ENCODE measurements at regions not wholly inside any gene's neighbourhood (a gene's known extent, or its start where the extent isn't known, plus 50 kb on each side); places are given as distances from the start of the nearest gene placed in this dataset.

DNA sequence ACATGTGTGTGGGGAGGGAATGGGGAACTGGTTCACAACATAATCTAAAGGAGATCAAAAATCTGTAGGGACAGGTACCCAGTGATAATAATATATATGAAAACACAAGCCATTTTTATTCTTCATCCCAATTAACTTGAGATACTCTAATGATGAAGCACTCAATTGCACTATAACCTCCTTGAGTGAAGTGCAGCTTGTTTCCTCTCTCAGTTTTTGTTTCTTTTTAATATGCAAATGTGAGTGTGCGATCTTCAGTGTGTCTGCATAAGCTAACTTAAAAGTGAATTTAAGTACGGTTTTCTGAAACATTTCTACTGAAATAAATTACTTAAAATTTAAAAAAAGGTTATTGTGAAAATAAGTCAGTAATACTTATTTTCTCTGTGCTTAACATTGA is 623.5 kb downstream of the CDH11 start:
- TF ChIP-seq, protein P1, sequence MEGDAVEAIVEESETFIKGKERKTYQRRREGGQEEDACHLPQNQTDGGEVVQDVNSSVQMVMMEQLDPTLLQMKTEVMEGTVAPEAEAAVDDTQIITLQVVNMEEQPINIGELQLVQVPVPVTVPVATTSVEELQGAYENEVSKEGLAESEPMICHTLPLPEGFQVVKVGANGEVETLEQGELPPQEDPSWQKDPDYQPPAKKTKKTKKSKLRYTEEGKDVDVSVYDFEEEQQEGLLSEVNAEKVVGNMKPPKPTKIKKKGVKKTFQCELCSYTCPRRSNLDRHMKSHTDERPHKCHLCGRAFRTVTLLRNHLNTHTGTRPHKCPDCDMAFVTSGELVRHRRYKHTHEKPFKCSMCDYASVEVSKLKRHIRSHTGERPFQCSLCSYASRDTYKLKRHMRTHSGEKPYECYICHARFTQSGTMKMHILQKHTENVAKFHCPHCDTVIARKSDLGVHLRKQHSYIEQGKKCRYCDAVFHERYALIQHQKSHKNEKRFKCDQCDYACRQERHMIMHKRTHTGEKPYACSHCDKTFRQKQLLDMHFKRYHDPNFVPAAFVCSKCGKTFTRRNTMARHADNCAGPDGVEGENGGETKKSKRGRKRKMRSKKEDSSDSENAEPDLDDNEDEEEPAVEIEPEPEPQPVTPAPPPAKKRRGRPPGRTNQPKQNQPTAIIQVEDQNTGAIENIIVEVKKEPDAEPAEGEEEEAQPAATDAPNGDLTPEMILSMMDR (IDR thresholded peaks at IDR 0.05; ENCODE audit: low read depth, low read length) = no peak
- H3K4me3 ChIP-seq (ENCODE audit: low read depth, low read length) = no peak overlapping the region
- in situ Hi-C loops (cut with HindIII; ENCODE audit: low sequenced_read_pairs) = no loop called here
- no peak for DNase-seq (ENCODE audit: low read depth, low spot score)

DNA sequence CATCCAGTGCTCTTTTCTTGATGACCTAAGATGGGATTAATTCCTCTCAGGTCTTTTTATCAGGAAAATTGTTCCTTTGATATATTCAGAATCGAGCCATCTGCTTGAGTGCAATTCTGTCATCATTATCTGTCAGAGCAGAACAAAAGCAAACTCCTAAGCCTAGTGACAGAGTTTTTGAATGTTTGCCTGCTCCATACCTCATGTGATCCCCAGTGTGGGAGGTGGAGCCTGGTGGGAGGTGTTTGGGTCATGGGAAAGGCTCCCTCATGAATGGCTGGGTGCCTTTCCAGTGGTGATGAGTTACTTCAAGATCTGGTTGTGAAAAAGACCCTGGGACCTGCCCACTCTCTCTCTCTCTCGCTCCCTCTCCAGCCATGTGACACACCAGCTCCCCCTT is 628.2 kb downstream of the CDH11 start:
- TF ChIP-seq, protein P1 (IDR thresholded peaks at IDR 0.05; ENCODE audit: low read depth, low read length) = no peak
- H3K4me3 ChIP-seq (ENCODE audit: low read depth, low read length) = no peak overlapping the region
- in situ Hi-C loops (cut with HindIII; ENCODE audit: low sequenced_read_pairs) = no loop called here
- DNase-seq (ENCODE audit: low read depth, low spot score) = no peak

DNA sequence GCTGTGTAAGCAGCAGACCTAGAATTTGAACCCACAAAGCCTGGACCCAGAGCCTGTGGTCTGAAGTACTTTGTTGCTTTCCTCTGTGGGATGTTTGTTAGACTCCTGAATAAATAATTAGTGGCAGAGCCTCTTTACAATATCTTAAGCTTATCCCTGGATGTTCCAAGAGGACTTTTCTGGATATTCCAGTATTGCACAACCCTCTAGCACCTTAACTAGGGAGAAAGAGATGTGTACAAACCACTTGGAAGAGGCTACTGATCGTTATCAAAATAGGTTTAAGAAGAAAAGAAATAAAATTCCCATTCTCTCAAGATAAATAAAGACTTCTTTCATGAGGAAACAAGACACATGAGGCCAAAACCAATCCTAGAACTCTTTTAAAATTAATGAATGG is 632.4 kb downstream of the CDH11 start:
- H3K4me3 ChIP-seq (ENCODE audit: low read depth, low read length) = no peak overlapping the region
- DNase-seq (ENCODE audit: low read depth, low spot score) = no peak
- TF ChIP-seq, protein P1 (IDR thresholded peaks at IDR 0.05; ENCODE audit: low read depth, low read length) = no peak
- in situ Hi-C loops (cut with HindIII; ENCODE audit: low sequenced_read_pairs) = no loop called here

DNA sequence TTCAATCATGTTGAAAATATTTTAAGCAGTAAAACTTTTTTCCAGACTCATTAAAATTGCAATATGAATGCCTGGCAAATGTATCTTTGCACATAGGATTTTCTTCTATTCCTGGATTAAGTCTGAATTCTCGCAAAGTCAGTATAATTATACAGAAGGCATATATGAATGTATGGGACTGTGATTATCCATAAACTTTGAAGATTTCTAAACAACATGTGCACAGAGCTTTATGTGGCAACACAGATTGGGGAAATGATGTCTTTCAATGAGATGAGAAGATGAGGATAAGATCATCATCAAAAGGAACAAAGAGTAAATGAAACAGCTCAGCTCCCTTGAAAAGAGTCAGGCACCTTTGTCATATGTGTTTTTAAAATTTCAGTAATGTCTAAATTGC is 635.3 kb downstream of the CDH11 start:
- in situ Hi-C loops (cut with HindIII; ENCODE audit: low sequenced_read_pairs) = no loop called here
- TF ChIP-seq, protein P1 (IDR thresholded peaks at IDR 0.05; ENCODE audit: low read depth, low read length) = no peak
- DNase-seq (ENCODE audit: low read depth, low spot score) = no peak
- H3K4me3 ChIP-seq (ENCODE audit: low read depth, low read length) = no peak overlapping the region

DNA sequence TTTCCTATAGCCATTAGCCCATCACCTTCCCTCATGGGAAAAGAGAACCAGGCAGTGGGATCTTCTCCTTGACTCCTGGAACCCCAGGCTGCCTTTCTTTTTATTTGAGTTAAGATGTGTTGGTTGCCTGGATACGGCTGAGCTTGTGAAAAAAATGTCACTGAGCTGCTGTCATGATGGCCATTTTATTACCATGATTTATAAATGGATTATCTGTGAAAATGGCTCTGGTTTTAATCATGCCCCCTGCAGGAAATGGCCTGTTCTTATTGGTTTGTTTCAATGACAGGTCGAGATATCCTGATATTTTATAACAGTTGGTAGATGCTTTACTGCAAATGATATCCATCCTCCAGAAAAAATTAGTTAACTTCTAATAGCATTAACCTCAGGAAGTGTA is 640.4 kb downstream of the CDH11 start:
- TF ChIP-seq, protein P1 (IDR thresholded peaks at IDR 0.05; ENCODE audit: low read depth, low read length) = no peak
- in situ Hi-C loops (cut with HindIII; ENCODE audit: low sequenced_read_pairs) = no loop called here
- no peak overlapping the region for H3K4me3 ChIP-seq (ENCODE audit: low read depth, low read length)
- no peak for DNase-seq (ENCODE audit: low read depth, low spot score)

DNA sequence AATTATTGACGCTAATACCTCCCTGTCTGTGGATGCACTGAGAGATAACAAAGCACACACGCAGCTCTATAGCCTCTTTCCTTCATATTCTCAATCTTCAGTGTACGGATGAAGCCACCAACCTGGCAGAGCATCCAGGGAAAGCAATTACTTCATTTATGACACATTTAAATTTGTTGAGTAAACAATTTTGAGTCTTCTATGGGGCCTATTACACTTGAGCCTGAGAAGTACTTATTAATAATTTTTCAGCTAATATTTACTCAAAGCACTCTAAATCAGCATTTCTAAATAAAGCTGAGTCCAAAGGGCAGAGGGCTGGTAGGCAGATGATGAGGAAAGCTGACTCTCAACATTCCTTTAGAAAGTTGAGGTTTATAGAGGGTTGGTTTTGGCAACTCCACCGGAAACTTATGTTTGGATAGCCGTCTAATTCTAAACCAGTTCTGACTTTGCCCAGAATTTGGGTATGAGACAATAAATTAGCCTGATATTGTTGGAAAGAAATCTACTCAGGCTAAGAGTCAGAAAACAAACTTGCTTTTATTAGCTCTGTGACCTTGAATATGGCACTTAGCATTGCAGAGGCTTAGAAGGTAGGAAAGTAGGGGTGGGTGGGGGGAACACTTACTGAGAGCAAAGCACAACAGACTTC is 643.5 kb downstream of the CDH11 start:
- DNase-seq (ENCODE audit: low read depth, low spot score) = peak; percentile 91
- TF ChIP-seq, protein P1 (IDR thresholded peaks at IDR 0.05; ENCODE audit: low read depth, low read length) = no peak
- in situ Hi-C loops (cut with HindIII; ENCODE audit: low sequenced_read_pairs) = no loop called here
- H3K4me3 ChIP-seq (ENCODE audit: low read depth, low read length) = no peak overlapping the region
